IMR-90 (cell line): ENCODE measurements at regions not wholly inside any gene's neighbourhood (a gene's known extent, or its start where the extent isn't known, plus 50 kb on each side); places are given as distances from the start of the nearest gene placed in this dataset.

ENCODE experiments used
- ATAC-seq: fragments of 200-7000 bp; cut with Tn5 transposase; 2 replicates; pipeline ENCODE4 v1.9.1; 2020; ENCODE audit warnings: low read depth, mild to moderate bottlenecking, moderate library complexity
- BruUV-seq: library from RNA; stranded (reverse); fragments of 400-500 nt; replicated peaks from 2 replicates; lab custom pipeline; 2021; lab: Mats Ljungman, UMichigan
- CTCF ChIA-PET: fragments of 300-600 bp; formaldehyde crosslinking; extraction: SDS; loops from one replicate; lab custom pipeline; 2021; ENCODE audit warnings: antibody characterized with exemption; lab: Yijun Ruan, JAX
- POLR2A ChIA-PET: fragments of 300-600 bp; sonication (Branson Sonifier 250); formaldehyde crosslinking; loops from one replicate; lab custom pipeline; 2022; ENCODE audit warnings: antibody characterized with exemption; ENCODE audit not compliant: unreplicated experiment; lab: Charles Lee
- DNase-seq: peaks from one replicate; pipeline ENCODE4 v3.0.0; 2013
- H2AFZ ChIP-seq: replicated peaks from 2 replicates; pipeline ENCODE3; 2013; ENCODE audit warnings: low read length, mild to moderate bottlenecking; ENCODE audit not compliant: poor library complexity
- H2AK5ac ChIP-seq: 2 replicates; pipeline ENCODE4 v1.6.1; 2013; ENCODE audit warnings: low read depth, low read length, inconsistent platforms
- H2AK9ac ChIP-seq: replicated peaks from 2 replicates; pipeline ENCODE3; 2013; ENCODE audit warnings: mild to moderate bottlenecking, low read depth, low read length, moderate library complexity; ENCODE audit not compliant: poor library complexity
- H2BK120ac ChIP-seq: 2 replicates; pipeline ENCODE4 v1.6.1; 2013; ENCODE audit warnings: low read depth, low read length, inconsistent platforms
- H2BK15ac ChIP-seq: 3 replicates; pipeline ENCODE4 v1.6.1; 2013; ENCODE audit warnings: low read depth, low read length, inconsistent platforms
- H2BK20ac ChIP-seq: 2 replicates; pipeline ENCODE4 v1.6.1; 2013; ENCODE audit warnings: low read depth, mild to moderate bottlenecking, inconsistent platforms, low read length, moderate library complexity
- H2BK5ac ChIP-seq: 2 replicates; pipeline ENCODE4 v1.6.1; 2013; ENCODE audit warnings: mild to moderate bottlenecking, low read depth, low read length, inconsistent platforms; ENCODE audit not compliant: poor library complexity, severe bottlenecking
- H3K14ac ChIP-seq: replicated peaks from 2 replicates; pipeline ENCODE4 v1.6.1; 2013; ENCODE audit warnings: low read depth, low read length, inconsistent platforms
- H3K18ac ChIP-seq: 2 replicates; pipeline ENCODE4 v1.6.1; 2013; ENCODE audit warnings: low read depth, low read length, control low read depth
- H3K23ac ChIP-seq: 2 replicates; pipeline ENCODE4 v1.6.1; 2013; ENCODE audit warnings: low read depth, low read length, inconsistent platforms
- H3K27ac ChIP-seq: 2 replicates; pipeline ENCODE4 v1.5.1; 2013; ENCODE audit warnings: mild to moderate bottlenecking, control low read depth, low read length; ENCODE audit not compliant: insufficient read depth
- H3K27me3 ChIP-seq: 2 replicates; pipeline ENCODE4 v1.6.1; 2013; ENCODE audit warnings: low read length; ENCODE audit not compliant: control insufficient read depth, insufficient read depth
- H3K36me3 ChIP-seq: 2 replicates; pipeline ENCODE4 v1.6.1; 2013; ENCODE audit warnings: low read length, mixed read lengths; ENCODE audit not compliant: control insufficient read depth, insufficient read depth
- H3K4ac ChIP-seq: 2 replicates; pipeline ENCODE4 v1.6.1; 2013; ENCODE audit warnings: low read depth, low read length, inconsistent platforms
- H3K4me1 ChIP-seq: 2 replicates; pipeline ENCODE4 v1.6.1; 2013; ENCODE audit warnings: low read length, mixed read lengths; ENCODE audit not compliant: control insufficient read depth, insufficient read depth
- H3K4me2 ChIP-seq: 2 replicates; pipeline ENCODE4 v1.6.1; 2013; ENCODE audit warnings: low read depth, mild to moderate bottlenecking, control low read depth, low read length, moderate library complexity
- H3K4me3 ChIP-seq: 2 replicates; pipeline ENCODE4 v1.5.1; 2013; ENCODE audit warnings: low read depth, mild to moderate bottlenecking, control low read depth, low read length, moderate library complexity; ENCODE audit not compliant: insufficient read depth
- H3K56ac ChIP-seq: 2 replicates; pipeline ENCODE4 v1.6.1; 2013; ENCODE audit warnings: low read length, inconsistent platforms; ENCODE audit not compliant: insufficient read depth; ENCODE audit errors: extremely low read depth
- H3K79me1 ChIP-seq, 2 experiments: 2 replicates each; pipeline ENCODE4 v1.6.1; 2013; ENCODE audit warnings: low read length in 2 of 2, inconsistent platforms in 1 of 2, low read depth in 1 of 2
- H3K9ac ChIP-seq: 2 replicates; pipeline ENCODE4 v1.6.1; 2013; ENCODE audit warnings: low read depth, low read length, control low read depth
- H3K9me1 ChIP-seq: 2 replicates; pipeline ENCODE4 v1.6.1; 2013; ENCODE audit warnings: low read length, inconsistent platforms; ENCODE audit not compliant: insufficient read depth
- H3K9me3 ChIP-seq: 2 replicates; pipeline ENCODE4 v1.6.1; 2013; ENCODE audit warnings: low read length; ENCODE audit not compliant: control insufficient read depth, insufficient read depth
- H4K20me1 ChIP-seq: 2 replicates; pipeline ENCODE4 v1.6.1; 2013; ENCODE audit warnings: low read length, inconsistent platforms; ENCODE audit not compliant: insufficient read depth
- H4K5ac ChIP-seq: 2 replicates; pipeline ENCODE4 v1.6.1; 2013; ENCODE audit warnings: mild to moderate bottlenecking, low read depth, low read length, control low read depth
- H4K8ac ChIP-seq, 2 experiments: 2 replicates each; pipeline ENCODE4 v1.6.1; 2013; ENCODE audit warnings: low read depth in 2 of 2, low read length in 2 of 2, control low read depth in 1 of 2, inconsistent platforms in 1 of 2
- H4K91ac ChIP-seq: 2 replicates; pipeline ENCODE4 v1.6.1; 2013; ENCODE audit warnings: low read depth, low read length, inconsistent platforms; ENCODE audit not compliant: insufficient read depth
- CEBPB ChIP-seq: IDR thresholded peaks from 2 replicates; pipeline ENCODE4 v1.6.1; 2012; ENCODE audit warnings: low read depth, low read length, improper control_type of control experiment
- MAFK ChIP-seq: IDR thresholded peaks from 2 replicates; pipeline ENCODE4 v1.6.1; 2012; ENCODE audit warnings: low read depth, low read length, improper control_type of control experiment
- WGBS, 2 experiments: methylation state at CpG; one replicate each; pipeline versions ENCODE4 v1.1.5 to v1.1.7; 2013; ENCODE audit warnings: missing lambda C conversion rate in 2 of 2; ENCODE audit not compliant: insufficient read length in 1 of 2; ENCODE audit errors: extremely low coverage in 2 of 2; 5-methylcytosine and 5-hydroxymethylcytosine counted together
- dilution Hi-C: fragments of 300-500 bp; cut with HindIII; formaldehyde crosslinking; loops from one replicate; pipeline ENCODE4 v1.14.3; 2018; ENCODE audit warnings: low sequenced_read_pairs; ENCODE audit not compliant: unreplicated experiment
- in situ Hi-C: fragments of 300-500 bp; cut with MboI; formaldehyde crosslinking; loops from 3 replicates; pipeline ENCODE4 v1.14.3; 2019; ENCODE audit warnings: low sequenced_read_pairs, inconsistent platforms, mixed read lengths
- intact Hi-C: fragments of 100-400 bp; cut with micrococcal nuclease; formaldehyde crosslinking; loops from 2 replicates; pipeline ENCODE4 v1.10.0; 2022

- dilution Hi-C loops (no loop called here), in situ Hi-C loops (no loop called here), intact Hi-C loops (no loop called here)
- peak overlapping the region; percentile 84 for H2AK5ac ChIP-seq
- H3K18ac ChIP-seq, result peak overlapping the region; percentile 78; the same call in 1 of the 2 replicates
- H2BK5ac ChIP-seq, result peak overlapping the region; percentile 75
- H4K20me1 ChIP-seq, result no peaks in the 10 kb centered on the region
- H3K9me1 ChIP-seq, result peaks cover 20% of the 10 kb centered on the region; the same call in 1 of the 2 replicates
- no peak overlapping the region for H3K23ac ChIP-seq
- CTCF ChIA-PET, result no interaction called here
- peak overlapping the region; percentile 84 for H3K14ac ChIP-seq
- no peaks in the 10 kb centered on the region for H3K36me3 ChIP-seq
- ATAC-seq (peak; percentile 42), DNase-seq (peak; percentile 51)
- H2AFZ ChIP-seq, result peak overlapping the region; percentile 84
- no peaks in the 10 kb centered on the region for H3K27me3 ChIP-seq
- peak overlapping the region; percentile 92 for H2BK120ac ChIP-seq
- H4K91ac ChIP-seq, result peak overlapping the region; percentile 70; the same call in 1 of the 2 replicates
- H3K4ac ChIP-seq, result peak overlapping the region; percentile 82
- H3K27ac ChIP-seq, result no peak overlapping the region
- TF ChIP-seq CEBPB (peak; percentile 86), MAFK (no peak)
- no peak overlapping the region for H3K9ac ChIP-seq
- H2BK15ac ChIP-seq, result peak overlapping the region; percentile 53; the same call in 2 of the 3 replicates
- peak overlapping the region; percentile 91 for H2BK20ac ChIP-seq
- peak overlapping the region in 1 of 2 experiments; percentile 89; a peak in 2 of 4 replicates for H4K8ac ChIP-seq
- POLR2A ChIA-PET, result no interaction called here
- no peaks in the 10 kb centered on the region for H3K9me3 ChIP-seq
- no peak overlapping the region for H3K56ac ChIP-seq
- WGBS, 2 experiments, result no CpG with 5 or more reads among the region's 1 CpG
- no TSS peak for BruUV-seq
- H3K79me1 ChIP-seq, result peaks cover 0 to 17% of the 10 kb centered on the region in 2 experiments; a peak in 2 of 4 replicates
- no peak overlapping the region for H3K4me3 ChIP-seq
- H4K5ac ChIP-seq, result no peak overlapping the region
- H3K4me2 ChIP-seq, result no peak overlapping the region
- peaks cover 11% of the 10 kb centered on the region; the same call in 1 of the 2 replicates for H3K4me1 ChIP-seq
- H2AK9ac ChIP-seq, result no peak overlapping the region
Measured at GRCh38 chr4:17024425-17024824, 126.0 kb upstream of the LDB2 start.
